ENCODE measurements at regions not wholly inside any gene's neighbourhood (a gene's known extent, or its start where the extent isn't known, plus 50 kb on each side); places are given as distances from the start of the nearest gene placed in this dataset.

GRCh38 chr1:72954943-72955342, 672.6 kb upstream of the NEGR1 start:
- TF ChIP-seq EZH2 (IDR thresholded peaks at IDR 0.05) (no peak), POLR2AphosphoS5 (IDR thresholded peaks at IDR 0.05; ENCODE audit: borderline replicate concordance, low read depth, low read length) (no peak)
